RWPE2 (cell line): ENCODE measurements at regions not wholly inside any gene's neighbourhood (a gene's known extent, or its start where the extent isn't known, plus 50 kb on each side); places are given as distances from the start of the nearest gene placed in this dataset.

Source experiments
- ATAC-seq: fragments of 200-7000 bp; cut with Tn5 transposase; 3 replicates; pipeline ENCODE4 v1.9.1; 2021; ENCODE audit warnings: low read depth
- DNase-seq: peaks from one replicate; pipeline ENCODE4 v3.0.0-alpha.2; 2020; ENCODE audit warnings: low spot score
- H3K27ac ChIP-seq: fragments of 450-650 bp; 2 replicates; pipeline ENCODE4 v1.5.1; 2017; ENCODE audit warnings: mild to moderate bottlenecking; ENCODE audit not compliant: poor library complexity, severe bottlenecking
- H3K27me3 ChIP-seq: fragments of 250-450 bp; sonication (Bioruptor Pico); 2 replicates; pipeline ENCODE4 v1.5.1; 2021; ENCODE audit warnings: mild to moderate bottlenecking, moderate library complexity; ENCODE audit not compliant: insufficient read depth, poor library complexity, severe bottlenecking
- H3K36me3 ChIP-seq: fragments of 250-450 bp; sonication (Bioruptor Pico); 2 replicates; pipeline ENCODE4 v1.5.1; 2020; ENCODE audit warnings: low read depth, mild to moderate bottlenecking, moderate library complexity
- H3K4me1 ChIP-seq: fragments of 250-450 bp; sonication (Bioruptor Pico); 2 replicates; pipeline ENCODE4 v1.5.1; 2021; ENCODE audit warnings: mild to moderate bottlenecking, moderate library complexity; ENCODE audit not compliant: insufficient read depth, poor library complexity, severe bottlenecking
- H3K4me3 ChIP-seq: fragments of 250-450 bp; sonication (Bioruptor Pico); 2 replicates; pipeline ENCODE4 v1.5.1; 2021; ENCODE audit warnings: mild to moderate bottlenecking, moderate library complexity; ENCODE audit not compliant: severe bottlenecking
- H3K9me3 ChIP-seq: fragments of 250-450 bp; sonication (Bioruptor Pico); 2 replicates; pipeline ENCODE4 v1.5.1; 2021; ENCODE audit warnings: mild to moderate bottlenecking, moderate library complexity; ENCODE audit not compliant: severe bottlenecking
- CTCF ChIP-seq: fragments of 450-650 bp; IDR thresholded peaks from one replicate; pipeline ENCODE4 v1.5.1; 2017; ENCODE audit warnings: mild to moderate bottlenecking, moderate library complexity; ENCODE audit not compliant: poor library complexity, severe bottlenecking

GRCh38 chr11:123362941-123363340 lies 67.1 kb upstream of the GRAMD1B start:
- no peak for DNase-seq
- Histone ChIP-seq H3K4me1 (no peaks in the 10 kb centered on the region), H3K27ac (no peak overlapping the region), H3K27me3 (peaks cover 63% of the 10 kb centered on the region), H3K4me3 (no peak overlapping the region), H3K9me3 (no peaks in the 10 kb centered on the region), H3K36me3 (no peaks in the 10 kb centered on the region)
- no peak for ATAC-seq
- TF ChIP-seq CTCF: no peak

GRCh38 chr11:123362186-123362585 lies 67.9 kb upstream of the GRAMD1B start:
- peaks cover 70% of the 10 kb centered on the region for H3K27me3 ChIP-seq
- no peak overlapping the region for H3K27ac ChIP-seq
- DNase-seq (no peak), ATAC-seq (no peak)
- no peak for TF ChIP-seq CTCF
- H3K9me3 ChIP-seq: no peaks in the 10 kb centered on the region
- no peak overlapping the region for H3K4me3 ChIP-seq
- no peaks in the 10 kb centered on the region for H3K36me3 ChIP-seq
- no peaks in the 10 kb centered on the region for H3K4me1 ChIP-seq

- DNase-seq (no peak), ATAC-seq (no peak)
- Histone ChIP-seq H3K4me1 (no peaks in the 10 kb centered on the region), H3K27me3 (peaks cover 73% of the 10 kb centered on the region), H3K4me3 (no peak overlapping the region), H3K36me3 (no peaks in the 10 kb centered on the region), H3K27ac (no peak overlapping the region), H3K9me3 (no peaks in the 10 kb centered on the region)
- no peak for TF ChIP-seq CTCF
These were observed 69.0 kb upstream of the GRAMD1B start for GRCh38 chr11:123361110-123361509.

DNA sequence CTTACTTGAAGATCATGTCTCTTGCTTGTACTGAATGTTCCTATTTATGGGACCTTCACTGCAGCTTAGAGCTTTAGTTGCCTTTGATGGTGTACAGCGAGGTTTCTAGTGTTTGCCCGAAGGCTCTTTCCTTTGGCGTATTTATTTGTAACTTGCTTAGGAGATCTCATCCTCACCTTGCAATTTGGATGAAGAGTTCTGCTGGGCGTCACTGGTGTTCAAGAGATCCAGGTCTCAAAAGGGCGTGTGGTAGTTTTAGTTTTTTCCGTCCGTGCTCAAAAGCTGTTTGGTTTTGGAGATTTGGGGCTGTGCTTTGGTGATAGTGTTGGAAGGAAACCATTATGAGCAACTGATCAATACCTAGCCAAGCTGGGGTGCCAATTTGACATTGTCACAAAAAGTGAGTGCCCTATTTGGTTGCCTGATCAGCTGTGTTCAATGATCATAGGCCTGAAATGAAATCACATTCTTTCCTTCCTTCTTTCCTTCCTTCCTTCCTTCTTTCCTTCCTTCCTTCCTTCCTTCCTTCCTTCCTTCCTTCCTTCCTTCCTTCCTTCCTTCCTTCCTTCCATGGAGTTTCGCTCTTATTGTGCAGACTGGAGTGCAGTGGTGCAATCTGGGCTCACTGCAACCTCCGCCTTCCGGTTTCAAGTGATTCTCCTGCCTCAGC lies 69.7 kb upstream of the GRAMD1B start:
- no peak for DNase-seq
- Histone ChIP-seq H3K27me3 (peaks cover 72% of the 10 kb centered on the region), H3K36me3 (no peaks in the 10 kb centered on the region), H3K27ac (no peak overlapping the region), H3K4me1 (no peaks in the 10 kb centered on the region), H3K9me3 (no peaks in the 10 kb centered on the region), H3K4me3 (no peak overlapping the region)
- ATAC-seq: no peak
- no peak for TF ChIP-seq CTCF
